ENCODE measurements at regions not wholly inside any gene's neighbourhood (a gene's known extent, or its start where the extent isn't known, plus 50 kb on each side); places are given as distances from the start of the nearest gene placed in this dataset.
"Not testable (repeated sequence)": the region's sequence is repeated elsewhere in the genome, so short reads cannot be mapped to it uniquely, and the experiment has no call there.

DNA sequence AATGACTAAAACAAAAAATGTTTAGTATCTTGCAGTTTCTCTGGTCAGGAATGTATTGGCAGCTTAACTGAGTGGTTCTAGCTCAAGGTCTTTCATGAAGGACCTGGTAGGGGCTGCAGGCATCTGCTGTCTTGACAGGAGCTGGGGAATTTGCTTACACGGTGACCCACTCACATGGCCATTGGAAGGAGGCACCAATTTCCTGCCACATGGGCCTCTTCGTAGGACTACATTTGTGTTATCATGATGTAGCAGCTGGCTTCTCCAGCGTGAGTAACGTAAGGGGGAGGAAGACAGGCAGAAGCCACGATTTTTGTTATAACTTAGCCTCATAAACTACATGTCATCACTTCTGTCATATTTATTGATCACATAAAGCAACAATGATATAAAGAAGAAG lies 376.3 kb downstream of the AMY1C start:
- H3K9me3 ChIP-seq (ENCODE audit: low read depth): no peaks in the 10 kb centered on the region
- H3K4me3 ChIP-seq: no peak overlapping the region
- no peak for DNase-seq (ENCODE audit: low read depth in 1 of 2, low spot score in 1 of 2)
- no peak overlapping the region for H3K27ac ChIP-seq
- TF ChIP-seq, protein P1, sequence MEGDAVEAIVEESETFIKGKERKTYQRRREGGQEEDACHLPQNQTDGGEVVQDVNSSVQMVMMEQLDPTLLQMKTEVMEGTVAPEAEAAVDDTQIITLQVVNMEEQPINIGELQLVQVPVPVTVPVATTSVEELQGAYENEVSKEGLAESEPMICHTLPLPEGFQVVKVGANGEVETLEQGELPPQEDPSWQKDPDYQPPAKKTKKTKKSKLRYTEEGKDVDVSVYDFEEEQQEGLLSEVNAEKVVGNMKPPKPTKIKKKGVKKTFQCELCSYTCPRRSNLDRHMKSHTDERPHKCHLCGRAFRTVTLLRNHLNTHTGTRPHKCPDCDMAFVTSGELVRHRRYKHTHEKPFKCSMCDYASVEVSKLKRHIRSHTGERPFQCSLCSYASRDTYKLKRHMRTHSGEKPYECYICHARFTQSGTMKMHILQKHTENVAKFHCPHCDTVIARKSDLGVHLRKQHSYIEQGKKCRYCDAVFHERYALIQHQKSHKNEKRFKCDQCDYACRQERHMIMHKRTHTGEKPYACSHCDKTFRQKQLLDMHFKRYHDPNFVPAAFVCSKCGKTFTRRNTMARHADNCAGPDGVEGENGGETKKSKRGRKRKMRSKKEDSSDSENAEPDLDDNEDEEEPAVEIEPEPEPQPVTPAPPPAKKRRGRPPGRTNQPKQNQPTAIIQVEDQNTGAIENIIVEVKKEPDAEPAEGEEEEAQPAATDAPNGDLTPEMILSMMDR (IDR thresholded peaks at IDR 0.05; ENCODE audit: low read depth, low read length): no peak
- no peaks in the 10 kb centered on the region for H3K4me1 ChIP-seq (ENCODE audit: low read depth)
- H3K36me3 ChIP-seq: no peaks in the 10 kb centered on the region
- H3K27me3 ChIP-seq: no peaks in the 10 kb centered on the region

DNA sequence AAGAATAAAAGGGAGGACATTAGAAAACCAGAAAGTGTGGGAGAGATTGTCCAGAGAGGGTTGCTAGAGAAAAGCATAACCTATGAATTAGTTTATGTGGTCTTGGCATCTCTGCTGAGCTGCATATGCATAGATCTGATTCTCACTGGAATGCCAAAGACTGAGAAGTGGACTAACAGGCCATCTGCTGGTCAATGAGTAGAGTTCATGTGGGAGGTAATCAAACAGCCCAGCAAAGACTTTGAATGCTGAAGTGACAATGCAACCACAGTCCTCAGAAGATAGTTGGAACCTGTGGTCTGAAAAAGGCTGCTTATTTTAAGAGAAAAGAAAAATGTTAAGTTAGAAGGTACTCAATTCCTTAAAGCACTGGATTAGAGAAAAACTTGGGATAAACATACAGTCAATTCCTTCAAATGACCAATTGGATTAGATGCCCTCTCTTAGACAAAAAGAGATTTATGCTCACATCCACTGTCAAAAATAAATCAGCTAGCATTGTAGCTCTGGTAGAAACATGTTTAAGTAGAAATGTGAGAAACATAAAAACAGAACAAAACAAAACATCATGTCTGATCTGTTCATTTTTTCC lies 382.8 kb downstream of the AMY1C start:
- no peaks in the 10 kb centered on the region for H3K36me3 ChIP-seq
- H3K4me1 ChIP-seq (ENCODE audit: low read depth): peaks cover 3% of the 10 kb centered on the region
- TF ChIP-seq, protein P1 (IDR thresholded peaks at IDR 0.05; ENCODE audit: low read depth, low read length): no peak
- no peak overlapping the region for H3K27ac ChIP-seq
- no peaks in the 10 kb centered on the region for H3K9me3 ChIP-seq (ENCODE audit: low read depth)
- H3K4me3 ChIP-seq: no peak overlapping the region
- peak; percentile 7 to 77 for DNase-seq (ENCODE audit: low read depth in 1 of 2, low spot score in 1 of 2)
- no peaks in the 10 kb centered on the region for H3K27me3 ChIP-seq

DNA sequence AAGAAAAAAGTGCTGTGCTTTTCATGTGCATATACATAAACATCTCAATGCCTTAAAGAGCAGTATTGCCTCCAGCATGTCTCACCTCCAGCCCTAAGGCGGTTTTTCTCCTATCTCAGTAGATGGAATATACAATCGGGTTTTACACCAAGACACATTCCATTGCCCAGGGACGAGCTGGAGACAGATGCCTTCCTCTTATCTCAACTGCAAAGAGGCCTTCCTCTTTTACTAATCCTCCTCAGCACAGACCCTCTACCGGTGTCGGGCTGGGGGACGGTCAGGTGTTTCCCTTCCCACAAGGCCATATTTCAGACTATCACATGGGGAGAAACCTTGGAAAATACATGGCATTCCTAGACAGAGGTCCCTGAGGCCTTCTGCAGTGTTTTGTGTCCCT lies 385.3 kb downstream of the AMY1C start:
- not testable (repeated sequence) for H3K9me3 ChIP-seq (ENCODE audit: low read depth); H3K27me3 ChIP-seq; H3K27ac ChIP-seq; H3K4me1 ChIP-seq (ENCODE audit: low read depth); H3K4me3 ChIP-seq; H3K36me3 ChIP-seq; DNase-seq (ENCODE audit: low read depth in 1 of 2, low spot score in 1 of 2)

DNA sequence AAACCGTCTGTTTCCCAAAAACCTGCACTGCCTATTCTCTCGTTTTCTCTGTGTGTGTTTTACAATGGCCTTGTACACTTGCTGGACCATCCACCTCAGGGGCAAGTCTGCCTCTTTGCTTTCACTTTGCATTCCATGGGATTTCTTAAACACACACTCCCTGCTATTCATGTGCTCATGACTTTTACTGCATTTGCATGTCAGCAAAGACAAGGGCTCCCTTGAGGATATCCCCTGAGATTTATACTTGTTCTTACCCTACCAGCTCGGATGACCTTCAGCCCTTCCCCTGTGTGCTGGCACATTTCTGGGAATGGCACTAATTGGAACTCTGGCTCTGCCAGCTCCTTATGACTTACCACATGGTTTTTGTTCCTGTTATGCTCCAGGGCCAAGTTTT lies 386.9 kb downstream of the AMY1C start:
- Histone ChIP-seq H3K4me3 (no peak overlapping the region), H3K9me3 (ENCODE audit: low read depth) (no peaks in the 10 kb centered on the region), H3K36me3 (no peaks in the 10 kb centered on the region), H3K27me3 (no peaks in the 10 kb centered on the region), H3K27ac (no peak overlapping the region), H3K4me1 (ENCODE audit: low read depth) (peaks cover 3% of the 10 kb centered on the region)
- DNase-seq (ENCODE audit: low read depth in 1 of 2, low spot score in 1 of 2): no peak
- TF ChIP-seq, protein P1 (IDR thresholded peaks at IDR 0.05; ENCODE audit: low read depth, low read length): no peak

DNA sequence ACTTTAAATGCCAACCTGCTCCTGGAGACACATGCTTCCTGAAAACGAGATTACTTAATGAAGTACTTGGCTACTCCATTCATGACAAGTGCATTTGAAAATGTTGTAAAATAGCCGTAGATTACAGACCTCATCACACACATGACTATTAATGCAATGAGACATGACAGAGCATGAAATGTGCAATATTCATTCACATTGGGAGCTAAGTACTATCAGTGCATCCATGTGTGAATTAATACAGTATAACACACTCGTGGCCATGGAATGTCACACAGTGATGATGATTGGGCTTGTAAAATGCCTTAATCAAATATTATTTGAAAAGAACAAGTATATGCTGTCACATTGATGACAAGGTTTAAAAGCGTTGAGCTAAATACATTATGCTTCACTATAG lies 407.0 kb downstream of the AMY1C start:
- no peaks in the 10 kb centered on the region for H3K9me3 ChIP-seq (ENCODE audit: low read depth)
- TF ChIP-seq, protein P1 (IDR thresholded peaks at IDR 0.05; ENCODE audit: low read depth, low read length): no peak
- H3K36me3 ChIP-seq: no peaks in the 10 kb centered on the region
- no peak overlapping the region for H3K4me3 ChIP-seq
- no peaks in the 10 kb centered on the region for H3K27me3 ChIP-seq
- no peak for DNase-seq (ENCODE audit: low read depth in 1 of 2, low spot score in 1 of 2)
- no peak overlapping the region for H3K27ac ChIP-seq
- H3K4me1 ChIP-seq (ENCODE audit: low read depth): no peaks in the 10 kb centered on the region

DNA sequence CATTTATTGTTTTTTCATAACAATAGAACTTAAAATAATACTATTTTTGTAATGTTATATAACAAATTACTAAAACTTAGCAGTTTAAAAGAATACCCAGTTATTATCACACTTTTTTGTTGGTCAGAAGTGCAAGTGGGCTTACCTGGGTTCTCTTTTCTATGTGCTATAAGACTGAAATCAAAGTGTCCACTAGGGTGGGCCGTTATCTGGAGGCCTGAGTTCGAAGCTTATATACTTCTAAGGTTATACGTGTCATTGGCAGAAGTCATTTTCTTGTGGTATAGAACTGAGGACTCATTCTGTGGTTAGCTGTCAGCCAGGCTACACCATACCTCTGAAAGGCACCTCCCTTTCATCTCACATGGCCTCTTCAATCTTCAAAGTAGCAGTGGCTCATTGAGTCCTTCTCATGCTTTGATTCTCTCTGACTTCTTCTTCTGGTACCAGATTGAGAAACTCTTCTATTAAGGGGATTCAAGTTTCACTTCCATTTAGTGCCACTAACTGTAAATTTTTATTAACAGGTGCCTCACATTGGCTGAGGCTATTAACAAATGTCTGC lies 414.3 kb downstream of the AMY1C start:
- Histone ChIP-seq H3K4me1 (ENCODE audit: low read depth) (peaks cover 11% of the 10 kb centered on the region), H3K9me3 (ENCODE audit: low read depth) (no peaks in the 10 kb centered on the region), H3K27me3 (no peaks in the 10 kb centered on the region), H3K36me3 (no peaks in the 10 kb centered on the region), H3K27ac (no peak overlapping the region), H3K4me3 (no peak overlapping the region)
- TF ChIP-seq, protein P1 (IDR thresholded peaks at IDR 0.05; ENCODE audit: low read depth, low read length): no peak
- no peak for DNase-seq (ENCODE audit: low read depth in 1 of 2, low spot score in 1 of 2)

Measured in cardiac muscle cell (in vitro differentiated cells and primary cell).